ENCODE measurements at regions not wholly inside any gene's neighbourhood (a gene's known extent, or its start where the extent isn't known, plus 50 kb on each side); places are given as distances from the start of the nearest gene placed in this dataset.
A peak's percentile ranks its signal among the peaks of the same experiment; 100 is the strongest.

DNA sequence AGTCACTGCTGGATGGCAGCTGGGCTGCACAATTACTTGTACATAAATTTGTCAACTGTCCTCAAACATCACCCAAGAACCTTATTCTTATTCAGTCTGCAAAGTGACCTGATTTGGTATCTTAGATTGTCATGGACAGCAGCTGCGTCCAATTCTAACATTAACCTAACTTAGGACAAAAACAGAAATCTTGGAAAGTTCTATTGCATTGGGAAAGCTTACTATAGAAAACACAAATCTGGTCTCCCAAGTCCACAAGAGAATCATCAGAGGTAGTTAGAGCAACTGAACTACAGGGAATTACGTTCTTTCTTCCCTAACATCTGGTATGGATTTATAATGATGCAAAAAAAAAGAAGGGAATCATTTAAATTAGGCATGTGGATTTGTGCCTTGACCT is 283.9 kb downstream of the NR2F1-AS1 start (continued):
- TF ChIP-seq, protein P1, sequence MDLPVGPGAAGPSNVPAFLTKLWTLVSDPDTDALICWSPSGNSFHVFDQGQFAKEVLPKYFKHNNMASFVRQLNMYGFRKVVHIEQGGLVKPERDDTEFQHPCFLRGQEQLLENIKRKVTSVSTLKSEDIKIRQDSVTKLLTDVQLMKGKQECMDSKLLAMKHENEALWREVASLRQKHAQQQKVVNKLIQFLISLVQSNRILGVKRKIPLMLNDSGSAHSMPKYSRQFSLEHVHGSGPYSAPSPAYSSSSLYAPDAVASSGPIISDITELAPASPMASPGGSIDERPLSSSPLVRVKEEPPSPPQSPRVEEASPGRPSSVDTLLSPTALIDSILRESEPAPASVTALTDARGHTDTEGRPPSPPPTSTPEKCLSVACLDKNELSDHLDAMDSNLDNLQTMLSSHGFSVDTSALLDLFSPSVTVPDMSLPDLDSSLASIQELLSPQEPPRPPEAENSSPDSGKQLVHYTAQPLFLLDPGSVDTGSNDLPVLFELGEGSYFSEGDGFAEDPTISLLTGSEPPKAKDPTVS (IDR thresholded peaks at IDR 0.05; ENCODE audit: low read depth, low read length): no peak
- TF ChIP-seq YBX1 (IDR thresholded peaks at IDR 0.05): no peak
- no peak for TF ChIP-seq PML (IDR thresholded peaks at IDR 0.05; ENCODE audit: low read length)

DNA sequence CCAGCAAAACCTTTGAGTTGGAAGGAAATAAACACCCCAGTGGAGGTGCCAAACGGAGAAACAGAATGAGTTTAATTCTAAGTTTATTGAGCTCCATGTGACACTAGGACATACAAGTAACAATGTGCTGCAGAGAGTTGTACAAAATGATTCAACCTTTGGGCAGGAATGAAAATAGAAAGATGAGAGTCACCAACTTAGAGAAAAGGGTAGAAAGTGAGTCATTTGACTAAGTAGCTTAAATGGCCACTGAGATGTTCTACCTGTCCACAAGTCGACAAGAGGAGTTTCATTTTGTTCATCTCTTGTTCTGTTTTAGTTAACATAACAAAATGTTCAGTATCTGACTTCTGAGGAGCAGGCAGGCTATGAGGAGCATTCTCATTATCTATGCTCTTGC is 284.7 kb downstream of the NR2F1-AS1 start:
- no peak overlapping the region for H3K9ac ChIP-seq (ENCODE audit: control insufficient read depth, insufficient read depth, low read length)
- H3K27ac ChIP-seq (ENCODE audit: control insufficient read depth, insufficient read depth): no peak overlapping the region
- intact Hi-C loops (cut with micrococcal nuclease; ENCODE audit: unreplicated experiment): no loop called here
- H3K4me3 ChIP-seq: no peak overlapping the region
- no peaks in the 10 kb centered on the region for H3K9me3 ChIP-seq (replicated peaks; ENCODE audit: control insufficient read depth, insufficient read depth, low read length)
- no peak for ATAC-seq
- no peak overlapping the region for H3K4me2 ChIP-seq (ENCODE audit: control insufficient read depth, insufficient read depth)
- DNase-seq (ENCODE audit: low read depth, low spot score): no peak
- H3K36me3 ChIP-seq (ENCODE audit: control insufficient read depth in 2 of 2, insufficient read depth in 2 of 2, low read length in 1 of 2): no peaks in the 10 kb centered on the region
- peak; percentile 52 for FAIRE-seq
- RAD21 ChIA-PET (ENCODE audit: unreplicated experiment): no interaction called here
- SMC1A ChIA-PET (ENCODE audit: uncharacterized antibody, unreplicated experiment): no interaction called here
- BruUV-seq (replicated peaks): no TSS peak
- CTCF ChIA-PET: no interaction called here
- H3K79me2 ChIP-seq (ENCODE audit: control insufficient read depth, insufficient read depth, low read length): no peaks in the 10 kb centered on the region
- POLR2A ChIA-PET: no interaction called here
- H2AFZ ChIP-seq (ENCODE audit: control insufficient read depth, low read depth, low read length): no peak overlapping the region
- WGBS (ENCODE audit: insufficient coverage, insufficient replicate concordance, low lambda C conversion rate, missing lambda C conversion rate): 25% methylated on average over 2 of the region's 2 CpGs
- H4K20me1 ChIP-seq (ENCODE audit: control insufficient read depth, insufficient read depth): no peaks in the 10 kb centered on the region
- in situ Hi-C loops (cut with MboI): no loop called here
- no peaks in the 10 kb centered on the region for H3K4me1 ChIP-seq (ENCODE audit: control insufficient read depth, insufficient read depth, low read length)
- no peaks in the 10 kb centered on the region for H3K27me3 ChIP-seq (replicated peaks in 1 of 2; ENCODE audit: control insufficient read depth in 2 of 2, insufficient read depth in 2 of 2, low read length in 1 of 2)
- TF ChIP-seq SREBF2 (IDR thresholded peaks at IDR 0.05; ENCODE audit: low read length) (no peak), IRF4 (IDR thresholded peaks at IDR 0.05; ENCODE audit: low read depth, low read length) (no peak), E2F8 (IDR thresholded peaks at IDR 0.05; ENCODE audit: low read depth, partially characterized antibody) (no peak), HDAC6 (IDR thresholded peaks at IDR 0.05; ENCODE audit: unreplicated experiment) (no peak), SMC3 (IDR thresholded peaks at IDR 0.05; ENCODE audit: borderline replicate concordance, low read length) (no peak), CEBPB (IDR thresholded peaks at IDR 0.05; ENCODE audit: borderline replicate concordance in 1 of 2, low read depth in 2 of 2, low read length in 2 of 2) (no peak), ZBED1 (IDR thresholded peaks at IDR 0.05; ENCODE audit: borderline replicate concordance) (no peak), NR2C1 (IDR thresholded peaks at IDR 0.05) (no peak), RAD21 (IDR thresholded peaks at IDR 0.05; ENCODE audit: insufficient read depth, low read depth, low read length) (no peak), NFIC (IDR thresholded peaks at IDR 0.05; ENCODE audit: low read depth, low read length) (no peak), EGR1 (IDR thresholded peaks at IDR 0.05; ENCODE audit: borderline replicate concordance in 1 of 2, low read depth in 2 of 2, low read length in 2 of 2) (no peak), BRCA1 (IDR thresholded peaks at IDR 0.05; ENCODE audit: low read depth, low read length) (no peak)
- TF ChIP-seq, protein P2, sequence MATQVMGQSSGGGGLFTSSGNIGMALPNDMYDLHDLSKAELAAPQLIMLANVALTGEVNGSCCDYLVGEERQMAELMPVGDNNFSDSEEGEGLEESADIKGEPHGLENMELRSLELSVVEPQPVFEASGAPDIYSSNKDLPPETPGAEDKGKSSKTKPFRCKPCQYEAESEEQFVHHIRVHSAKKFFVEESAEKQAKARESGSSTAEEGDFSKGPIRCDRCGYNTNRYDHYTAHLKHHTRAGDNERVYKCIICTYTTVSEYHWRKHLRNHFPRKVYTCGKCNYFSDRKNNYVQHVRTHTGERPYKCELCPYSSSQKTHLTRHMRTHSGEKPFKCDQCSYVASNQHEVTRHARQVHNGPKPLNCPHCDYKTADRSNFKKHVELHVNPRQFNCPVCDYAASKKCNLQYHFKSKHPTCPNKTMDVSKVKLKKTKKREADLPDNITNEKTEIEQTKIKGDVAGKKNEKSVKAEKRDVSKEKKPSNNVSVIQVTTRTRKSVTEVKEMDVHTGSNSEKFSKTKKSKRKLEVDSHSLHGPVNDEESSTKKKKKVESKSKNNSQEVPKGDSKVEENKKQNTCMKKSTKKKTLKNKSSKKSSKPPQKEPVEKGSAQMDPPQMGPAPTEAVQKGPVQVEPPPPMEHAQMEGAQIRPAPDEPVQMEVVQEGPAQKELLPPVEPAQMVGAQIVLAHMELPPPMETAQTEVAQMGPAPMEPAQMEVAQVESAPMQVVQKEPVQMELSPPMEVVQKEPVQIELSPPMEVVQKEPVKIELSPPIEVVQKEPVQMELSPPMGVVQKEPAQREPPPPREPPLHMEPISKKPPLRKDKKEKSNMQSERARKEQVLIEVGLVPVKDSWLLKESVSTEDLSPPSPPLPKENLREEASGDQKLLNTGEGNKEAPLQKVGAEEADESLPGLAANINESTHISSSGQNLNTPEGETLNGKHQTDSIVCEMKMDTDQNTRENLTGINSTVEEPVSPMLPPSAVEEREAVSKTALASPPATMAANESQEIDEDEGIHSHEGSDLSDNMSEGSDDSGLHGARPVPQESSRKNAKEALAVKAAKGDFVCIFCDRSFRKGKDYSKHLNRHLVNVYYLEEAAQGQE (IDR thresholded peaks at IDR 0.05; ENCODE audit: low read depth, low read length): no peak

Measured in GM12878 (cell line).